HG02870 (cell line): ENCODE measurements at regions not wholly inside any gene's neighbourhood (a gene's known extent, or its start where the extent isn't known, plus 50 kb on each side); places are given as distances from the start of the nearest gene placed in this dataset.

Experiments used
- ATAC-seq: cut with Tn5 transposase; IDR thresholded peaks from one replicate; pipeline ENCODE4 v1.9.1; 2021; ENCODE audit warnings: mild to moderate bottlenecking, moderate library complexity; ENCODE audit not compliant: unreplicated experiment

GRCh38 chrX:39853417-39854030 is 244.2 kb downstream of the BCOR start:
- no peak for ATAC-seq

GRCh38 chrX:39854772-39855747 is 242.7 kb downstream of the BCOR start:
- peak; percentile 89 for ATAC-seq

GRCh38 chrX:39855748-39856129 is 242.0 kb downstream of the BCOR start:
- ATAC-seq = peak; percentile 38

DNA sequence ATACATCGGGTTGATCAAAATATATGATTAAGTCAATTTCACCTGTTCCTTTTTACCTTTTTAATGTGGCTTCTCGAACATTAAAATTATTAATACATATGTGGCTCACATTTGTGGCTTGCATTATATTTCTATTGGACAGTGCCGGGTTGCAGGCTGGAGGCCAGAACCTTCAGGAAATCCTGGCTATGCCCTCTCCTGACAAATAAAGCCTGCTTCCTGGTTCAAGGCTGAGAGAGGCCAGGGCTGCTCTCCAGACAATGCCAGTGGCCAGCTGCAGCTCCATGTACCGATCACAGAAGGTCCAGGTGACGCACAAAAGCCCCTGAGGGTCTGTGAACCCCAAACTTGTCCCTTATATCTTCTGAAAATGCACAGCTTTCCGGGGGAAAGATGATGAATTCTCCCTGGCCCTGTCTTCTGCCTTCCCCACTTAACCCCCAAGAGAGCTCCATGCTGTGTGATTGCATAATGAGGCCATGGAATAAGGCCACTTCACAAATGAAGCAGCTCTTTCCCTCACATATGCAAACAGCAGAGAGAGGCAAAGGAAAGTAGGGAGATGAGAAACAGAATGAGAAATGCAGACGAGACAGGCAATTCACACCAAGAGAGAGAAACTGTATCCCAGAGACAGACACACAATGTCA is 241.2 kb downstream of the BCOR start:
- ATAC-seq = no peak

GRCh38 chrX:39857780-39858179 is 240.0 kb downstream of the BCOR start:
- ATAC-seq = no peak

DNA sequence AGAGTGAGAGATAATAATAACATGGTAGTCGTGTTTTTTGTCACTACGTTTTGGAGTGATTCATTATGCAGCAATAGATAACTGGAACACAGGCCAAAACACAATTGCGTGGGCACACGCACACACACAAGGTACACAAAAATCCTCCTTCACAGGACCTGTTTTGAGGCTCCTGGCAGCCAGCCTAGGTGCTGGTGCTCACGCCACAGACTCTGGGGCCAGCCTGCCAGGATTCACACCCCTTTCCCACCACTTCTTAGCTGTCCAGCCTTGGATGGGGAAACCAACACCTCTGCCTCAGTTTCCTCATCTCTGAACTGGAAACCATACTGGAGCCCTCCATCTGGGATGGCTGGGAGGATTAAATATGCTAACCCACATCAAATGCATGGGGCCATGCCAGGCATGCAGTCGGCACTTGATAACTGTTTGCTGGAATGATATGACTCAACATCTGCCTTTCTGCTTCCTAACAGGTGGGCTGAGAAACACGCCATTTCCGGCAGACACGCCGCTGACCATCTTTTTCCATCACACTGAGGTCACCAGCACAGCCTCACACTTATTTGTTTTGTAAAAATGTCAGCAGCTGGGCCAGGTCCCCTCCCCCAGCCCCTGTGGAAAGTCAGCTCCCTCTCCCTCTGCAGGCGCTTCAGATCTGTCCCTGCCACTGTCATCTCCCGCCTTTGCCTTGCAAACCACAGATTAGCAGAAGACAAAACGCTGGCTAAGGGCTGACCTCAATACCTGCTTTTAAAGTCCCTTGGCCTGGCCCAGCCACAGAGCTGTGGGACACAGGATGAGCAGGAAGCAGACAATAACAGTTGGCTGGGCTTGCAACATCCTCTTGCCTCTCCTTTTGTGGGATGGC is 237.5 kb downstream of the BCOR start:
- peak; percentile 66 for ATAC-seq

DNA sequence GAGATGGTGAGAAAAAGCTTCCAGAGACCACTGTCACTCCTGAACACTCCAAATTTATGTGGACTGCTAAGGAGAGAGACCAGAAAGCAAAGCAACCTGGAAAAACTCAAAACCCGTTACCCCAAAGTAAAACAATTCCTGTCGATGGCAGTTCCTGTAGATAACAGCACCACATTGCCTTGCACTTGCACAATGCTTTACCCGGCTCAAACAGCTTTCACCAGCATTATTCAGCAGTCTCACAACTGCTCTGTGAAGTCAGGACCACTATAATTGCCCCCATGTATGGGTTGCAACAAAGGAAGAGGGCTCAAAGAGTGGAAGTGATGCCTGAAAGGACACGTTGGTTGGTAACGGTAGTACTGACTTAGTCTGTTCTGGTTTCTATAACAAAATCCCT is 234.8 kb downstream of the BCOR start:
- ATAC-seq = no peak

GRCh38 chrX:39866229-39866628 is 231.5 kb downstream of the BCOR start:
- no peak for ATAC-seq

- no peak for ATAC-seq
Measured at GRCh38 chrX:39869846-39870601, 227.7 kb downstream of the BCOR start.

DNA sequence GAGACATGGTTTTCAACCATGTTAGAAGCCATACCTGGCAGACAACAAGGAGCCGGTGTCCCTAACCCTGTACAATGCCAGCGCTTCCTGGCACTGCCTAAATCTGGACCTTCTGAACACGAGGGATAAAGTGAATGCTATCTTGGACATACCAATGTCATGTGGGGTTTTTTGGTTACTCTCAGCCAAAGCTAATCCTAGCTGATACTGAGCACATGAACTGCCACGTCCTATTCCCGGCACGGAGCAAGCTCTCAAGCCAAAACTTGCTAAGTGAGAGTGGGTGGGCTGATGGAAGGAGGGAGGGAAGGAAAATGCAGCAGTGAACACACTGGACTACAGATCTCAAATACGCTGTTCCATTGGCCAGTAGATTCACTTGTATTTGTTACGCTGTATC is 226.1 kb downstream of the BCOR start:
- ATAC-seq = no peak

GRCh38 chrX:39873117-39873516 is 224.6 kb downstream of the BCOR start:
- no peak for ATAC-seq

DNA sequence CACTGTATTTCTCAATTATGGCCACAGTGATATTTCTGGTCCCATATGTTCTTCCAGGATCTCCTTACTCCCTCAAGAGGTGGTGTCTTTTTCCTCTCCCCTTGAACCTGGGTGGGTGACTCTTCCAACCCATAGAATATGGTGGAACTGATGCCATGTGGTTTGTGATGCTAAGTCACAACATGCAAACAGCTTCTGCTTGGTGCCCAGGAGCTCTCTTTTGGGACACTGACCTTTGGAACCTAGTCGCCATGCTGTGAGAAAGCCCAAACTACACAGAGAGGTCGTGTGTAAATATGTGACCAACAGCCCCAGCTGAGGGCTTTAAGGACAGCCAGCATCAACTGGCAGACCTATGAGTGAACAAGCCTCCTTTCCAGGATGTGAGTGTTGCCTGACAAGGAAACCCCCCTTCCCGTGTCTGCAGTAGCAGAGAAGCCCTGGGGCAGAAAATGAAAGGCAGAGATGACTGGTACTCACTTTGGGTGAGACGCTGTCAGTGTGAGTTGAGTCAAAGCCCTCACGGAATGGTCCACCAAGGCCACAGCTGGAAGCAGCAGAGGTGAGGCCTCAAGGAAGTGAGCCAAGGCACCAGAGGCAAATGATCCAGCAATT is 223.4 kb downstream of the BCOR start:
- ATAC-seq = peak; percentile 98

DNA sequence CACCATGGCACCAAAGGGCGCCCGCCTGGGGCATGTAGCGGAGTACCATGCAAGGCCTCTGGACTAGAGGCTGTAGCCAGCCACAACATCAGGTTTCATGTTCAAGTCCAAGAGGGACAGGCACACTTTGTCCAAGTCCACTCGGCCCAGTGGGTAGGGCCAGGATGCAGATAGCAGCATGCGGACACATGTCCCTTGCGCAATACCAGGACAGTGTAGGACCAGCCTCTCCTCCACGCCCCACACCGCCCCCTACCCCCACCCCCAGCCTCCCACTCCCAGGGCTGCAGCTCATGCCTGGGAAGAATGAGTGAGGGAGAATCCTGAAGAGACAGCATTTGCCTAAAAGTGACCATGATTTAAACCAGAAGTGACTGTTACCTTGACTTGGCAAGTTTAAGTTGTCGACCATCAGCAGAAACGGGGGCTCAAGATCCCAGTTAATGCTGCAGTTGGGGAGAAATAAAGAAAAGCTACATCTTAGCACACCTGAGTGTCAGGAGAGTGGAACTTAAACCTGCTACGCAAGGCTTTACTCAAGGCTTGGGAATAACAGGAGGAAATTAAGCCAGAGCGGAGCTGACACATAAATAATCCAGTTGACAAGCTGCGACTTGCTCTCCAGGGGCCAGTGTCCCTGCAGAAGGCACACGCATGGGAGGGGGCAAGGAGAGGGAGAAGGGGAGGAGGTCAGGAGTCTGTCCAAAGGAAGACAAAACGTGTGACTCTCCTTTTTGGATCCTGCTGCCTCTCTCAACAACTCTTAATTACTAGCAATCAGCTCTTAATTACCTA is 221.7 kb downstream of the BCOR start:
- ATAC-seq = no peak

GRCh38 chrX:39877905-39878304 is 219.9 kb downstream of the BCOR start:
- ATAC-seq = no peak

GRCh38 chrX:39883666-39884065 is 214.1 kb downstream of the BCOR start:
- ATAC-seq = no peak

DNA sequence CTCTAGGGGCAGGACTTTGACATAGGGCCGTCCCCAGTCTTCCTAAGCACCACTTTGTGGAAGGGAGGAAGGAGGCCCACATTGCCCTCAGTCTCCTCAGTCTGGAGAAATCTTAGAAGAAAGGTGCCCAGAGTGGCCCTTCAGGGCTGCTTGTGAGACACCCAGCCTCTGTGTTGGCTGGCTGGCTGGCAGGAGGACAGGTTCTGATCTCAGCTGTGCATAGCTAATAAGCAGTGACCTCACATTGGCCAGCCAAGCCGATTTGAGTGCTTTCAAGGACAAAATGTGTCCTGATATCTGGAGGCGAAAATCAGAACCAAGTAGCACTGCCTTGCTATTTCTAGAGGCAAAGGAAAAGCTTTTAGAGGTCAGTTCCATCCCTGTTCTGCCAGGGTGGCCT is 211.5 kb downstream of the BCOR start:
- no peak for ATAC-seq

DNA sequence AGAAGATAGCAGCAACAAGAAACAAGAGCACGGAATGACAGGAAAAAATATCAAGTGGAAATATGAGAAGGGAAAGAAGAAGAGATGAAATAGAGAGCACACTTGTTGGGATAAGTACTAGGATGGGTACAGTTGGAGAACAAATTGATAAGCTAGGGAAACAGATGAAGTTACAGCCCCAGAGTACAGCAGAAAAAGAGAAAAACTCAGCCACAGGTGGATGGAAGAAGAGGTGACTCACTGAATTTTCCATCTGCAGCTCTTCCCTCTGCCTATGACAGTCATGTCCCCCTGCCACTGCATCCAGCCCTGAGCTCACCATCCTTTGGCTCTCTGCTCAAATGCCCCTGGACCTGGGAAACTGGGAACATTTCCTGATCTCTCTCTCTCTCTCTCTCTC is 209.0 kb downstream of the BCOR start:
- ATAC-seq = no peak

GRCh38 chrX:39889704-39890103 is 208.1 kb downstream of the BCOR start:
- no peak for ATAC-seq

GRCh38 chrX:39890807-39891206 is 207.0 kb downstream of the BCOR start:
- ATAC-seq = no peak
